ENCODE measurements at regions not wholly inside any gene's neighbourhood (a gene's known extent, or its start where the extent isn't known, plus 50 kb on each side); places are given as distances from the start of the nearest gene placed in this dataset.
"Not testable (repeated sequence)": the region's sequence is repeated elsewhere in the genome, so short reads cannot be mapped to it uniquely, and the experiment has no call there.

GRCh38 chr19:28595722-28596480, 617.0 kb downstream of the UQCRFS1 start:
- Histone ChIP-seq H3K27me3 (ENCODE audit: insufficient read depth, low read length) (no peaks in the 10 kb centered on the region), H3K4me1 (ENCODE audit: insufficient read depth, low read length) (no peaks in the 10 kb centered on the region), H3K9me3 (ENCODE audit: low read depth, low read length) (no peaks in the 10 kb centered on the region), H3K4me3 (ENCODE audit: low read length) (no peak overlapping the region)

GRCh38 chr19:28594737-28595136, 618.2 kb downstream of the UQCRFS1 start:
- Histone ChIP-seq H3K9me3 (ENCODE audit: low read depth, low read length) (no peaks in the 10 kb centered on the region), H3K4me3 (ENCODE audit: low read length) (no peak overlapping the region), H3K4me1 (ENCODE audit: insufficient read depth, low read length) (no peaks in the 10 kb centered on the region), H3K27me3 (ENCODE audit: insufficient read depth, low read length) (no peaks in the 10 kb centered on the region)

GRCh38 chr19:28589991-28590411, 623.0 kb downstream of the UQCRFS1 start:
- H3K4me1 ChIP-seq (ENCODE audit: insufficient read depth, low read length); H3K27me3 ChIP-seq (ENCODE audit: insufficient read depth, low read length); H3K9me3 ChIP-seq (ENCODE audit: low read depth, low read length); H3K4me3 ChIP-seq (ENCODE audit: low read length): not testable (repeated sequence)

- H3K4me1 ChIP-seq (ENCODE audit: insufficient read depth, low read length) = no peaks in the 10 kb centered on the region
- H3K9me3 ChIP-seq (ENCODE audit: low read depth, low read length) = no peaks in the 10 kb centered on the region
- no peak overlapping the region for H3K4me3 ChIP-seq (ENCODE audit: low read length)
- no peaks in the 10 kb centered on the region for H3K27me3 ChIP-seq (ENCODE audit: insufficient read depth, low read length)
These were observed 626.5 kb downstream of the UQCRFS1 start for GRCh38 chr19:28586474-28586873.

- Histone ChIP-seq H3K4me1 (ENCODE audit: insufficient read depth, low read length) (no peaks in the 10 kb centered on the region), H3K27me3 (ENCODE audit: insufficient read depth, low read length) (no peaks in the 10 kb centered on the region), H3K4me3 (ENCODE audit: low read length) (no peak overlapping the region), H3K9me3 (ENCODE audit: low read depth, low read length) (no peaks in the 10 kb centered on the region)
These were observed 627.2 kb downstream of the UQCRFS1 start for GRCh38 chr19:28585796-28586195.

GRCh38 chr19:28583713-28584112, 629.2 kb downstream of the UQCRFS1 start:
- no peaks in the 10 kb centered on the region for H3K4me1 ChIP-seq (ENCODE audit: insufficient read depth, low read length)
- H3K4me3 ChIP-seq (ENCODE audit: low read length) = no peak overlapping the region
- H3K9me3 ChIP-seq (ENCODE audit: low read depth, low read length) = no peaks in the 10 kb centered on the region
- no peaks in the 10 kb centered on the region for H3K27me3 ChIP-seq (ENCODE audit: insufficient read depth, low read length)

GRCh38 chr19:28583242-28583641, 629.7 kb downstream of the UQCRFS1 start:
- no peak overlapping the region for H3K4me3 ChIP-seq (ENCODE audit: low read length)
- no peaks in the 10 kb centered on the region for H3K27me3 ChIP-seq (ENCODE audit: insufficient read depth, low read length)
- no peaks in the 10 kb centered on the region for H3K9me3 ChIP-seq (ENCODE audit: low read depth, low read length)
- H3K4me1 ChIP-seq (ENCODE audit: insufficient read depth, low read length) = no peaks in the 10 kb centered on the region

- Histone ChIP-seq H3K9me3 (ENCODE audit: low read depth, low read length) (no peaks in the 10 kb centered on the region), H3K4me1 (ENCODE audit: insufficient read depth, low read length) (no peaks in the 10 kb centered on the region), H3K27me3 (ENCODE audit: insufficient read depth, low read length) (no peaks in the 10 kb centered on the region), H3K4me3 (ENCODE audit: low read length) (no peak overlapping the region)
These were observed 630.2 kb downstream of the UQCRFS1 start for GRCh38 chr19:28582796-28583195.

- no peaks in the 10 kb centered on the region for H3K9me3 ChIP-seq (ENCODE audit: low read depth, low read length)
- H3K27me3 ChIP-seq (ENCODE audit: insufficient read depth, low read length) = no peaks in the 10 kb centered on the region
- no peaks in the 10 kb centered on the region for H3K4me1 ChIP-seq (ENCODE audit: insufficient read depth, low read length)
- H3K4me3 ChIP-seq (ENCODE audit: low read length) = no peak overlapping the region
These were observed 630.6 kb downstream of the UQCRFS1 start for GRCh38 chr19:28582344-28582743.

- no peaks in the 10 kb centered on the region for H3K4me1 ChIP-seq (ENCODE audit: insufficient read depth, low read length)
- H3K27me3 ChIP-seq (ENCODE audit: insufficient read depth, low read length) = no peaks in the 10 kb centered on the region
- no peak overlapping the region for H3K4me3 ChIP-seq (ENCODE audit: low read length)
- H3K9me3 ChIP-seq (ENCODE audit: low read depth, low read length) = no peaks in the 10 kb centered on the region
These were observed 631.5 kb downstream of the UQCRFS1 start for GRCh38 chr19:28581468-28581770.

GRCh38 chr19:28578786-28579505, 634.0 kb downstream of the UQCRFS1 start:
- no peaks in the 10 kb centered on the region for H3K9me3 ChIP-seq (ENCODE audit: low read depth, low read length)
- H3K4me3 ChIP-seq (ENCODE audit: low read length) = no peak overlapping the region

GRCh38 chr19:28578208-28578607, 634.7 kb downstream of the UQCRFS1 start:
- Histone ChIP-seq H3K27me3 (ENCODE audit: insufficient read depth, low read length) (no peaks in the 10 kb centered on the region), H3K4me1 (ENCODE audit: insufficient read depth, low read length) (no peaks in the 10 kb centered on the region), H3K9me3 (ENCODE audit: low read depth, low read length) (no peaks in the 10 kb centered on the region), H3K4me3 (ENCODE audit: low read length) (no peak overlapping the region)

More at GRCh38 chr19:28578786-28579505, 634.0 kb downstream of the UQCRFS1 start:
- Histone ChIP-seq H3K4me1 (ENCODE audit: insufficient read depth, low read length) (no peaks in the 10 kb centered on the region), H3K27me3 (ENCODE audit: insufficient read depth, low read length) (no peaks in the 10 kb centered on the region)

- Histone ChIP-seq H3K27me3 (ENCODE audit: insufficient read depth, low read length) (no peaks in the 10 kb centered on the region), H3K4me1 (ENCODE audit: insufficient read depth, low read length) (no peaks in the 10 kb centered on the region), H3K9me3 (ENCODE audit: low read depth, low read length) (no peaks in the 10 kb centered on the region), H3K4me3 (ENCODE audit: low read length) (no peak overlapping the region)
These were observed 635.3 kb downstream of the UQCRFS1 start for GRCh38 chr19:28577666-28578065.

- Histone ChIP-seq H3K27me3 (ENCODE audit: insufficient read depth, low read length) (no peaks in the 10 kb centered on the region), H3K9me3 (ENCODE audit: low read depth, low read length) (no peaks in the 10 kb centered on the region), H3K4me1 (ENCODE audit: insufficient read depth, low read length) (no peaks in the 10 kb centered on the region), H3K4me3 (ENCODE audit: low read length) (no peak overlapping the region)
These were observed 635.7 kb downstream of the UQCRFS1 start for GRCh38 chr19:28577233-28577632.

GRCh38 chr19:28575816-28576215, 637.1 kb downstream of the UQCRFS1 start:
- no peak overlapping the region for H3K4me3 ChIP-seq (ENCODE audit: low read length)

GRCh38 chr19:28575312-28575711, 637.6 kb downstream of the UQCRFS1 start:
- not testable (repeated sequence) for H3K9me3 ChIP-seq (ENCODE audit: low read depth, low read length); H3K4me1 ChIP-seq (ENCODE audit: insufficient read depth, low read length); H3K4me3 ChIP-seq (ENCODE audit: low read length); H3K27me3 ChIP-seq (ENCODE audit: insufficient read depth, low read length)

More at GRCh38 chr19:28575816-28576215, 637.1 kb downstream of the UQCRFS1 start:
- no peaks in the 10 kb centered on the region for H3K9me3 ChIP-seq (ENCODE audit: low read depth, low read length)
- H3K27me3 ChIP-seq (ENCODE audit: insufficient read depth, low read length) = no peaks in the 10 kb centered on the region
- H3K4me1 ChIP-seq (ENCODE audit: insufficient read depth, low read length) = no peaks in the 10 kb centered on the region

Data from mononuclear cell (primary cell).